Left cardiac atrium (tissue), 4 donors: ENCODE measurements at regions not wholly inside any gene's neighbourhood (a gene's known extent, or its start where the extent isn't known, plus 50 kb on each side); places are given as distances from the start of the nearest gene placed in this dataset.
A peak's percentile ranks its signal among the peaks of the same experiment; 100 is the strongest.

Experiments used
- ATAC-seq, 2 donors: fragments of 200-7000 bp; cut with Tn5 transposase; one replicate each; pipeline ENCODE4 v1.9.1; 2020; ENCODE audit warnings: mild to moderate bottlenecking in 2 of 2, moderate library complexity in 2 of 2
- DNase-seq: peaks from one replicate; pipeline ENCODE4 v3.0.0-alpha.2; 2020
- intact Hi-C, 2 donors: fragments of 100-400 bp; cut with DNase I; formaldehyde crosslinking; loops; one replicate each; pipeline versions ENCODE4 v1.14.1 to v1.15.1; 2022 to 2023
- donor health status: DM: no; HTN: yes; CAD: no.
- donor health status: DM: no; HTN: yes; CAD: no; lungs with severe emphysema.
- donor health status: DM: yes; HTN: yes; CAD: no.
- donor health status: Dilated cardiomyopathy.

- intact Hi-C loops: no loop called here
- DNase-seq (no peak), ATAC-seq (no peak)
Observed at GRCh38 chr9:107431461-107431860, 58.1 kb downstream of the KLF4 start.

- DNase-seq (no peak), ATAC-seq (no peak)
- intact Hi-C loops: no loop called here
Observed at GRCh38 chr9:107430071-107430470, 59.5 kb downstream of the KLF4 start.

DNA sequence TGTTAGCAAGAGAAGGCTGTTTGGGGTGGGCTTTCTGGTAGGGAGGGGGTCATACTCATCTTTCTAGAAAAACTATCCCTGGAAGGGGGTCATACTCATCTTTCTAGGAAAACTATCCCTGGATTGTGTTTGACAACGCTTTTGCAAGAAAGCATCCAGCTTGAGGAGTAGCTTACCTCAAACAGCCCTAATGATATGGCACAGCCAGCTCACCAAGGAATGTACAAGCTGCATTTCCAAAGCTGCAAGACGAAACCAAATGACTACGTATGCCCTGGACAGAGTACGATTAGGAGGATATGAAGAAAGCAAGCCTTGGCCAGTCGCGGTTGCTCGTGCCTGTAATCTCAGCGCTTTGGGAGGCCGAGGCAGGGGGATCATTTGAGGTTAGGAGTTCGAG lies 63.4 kb downstream of the KLF4 start:
- ATAC-seq: no peak
- intact Hi-C loops: no loop called here
- no peak for DNase-seq

DNA sequence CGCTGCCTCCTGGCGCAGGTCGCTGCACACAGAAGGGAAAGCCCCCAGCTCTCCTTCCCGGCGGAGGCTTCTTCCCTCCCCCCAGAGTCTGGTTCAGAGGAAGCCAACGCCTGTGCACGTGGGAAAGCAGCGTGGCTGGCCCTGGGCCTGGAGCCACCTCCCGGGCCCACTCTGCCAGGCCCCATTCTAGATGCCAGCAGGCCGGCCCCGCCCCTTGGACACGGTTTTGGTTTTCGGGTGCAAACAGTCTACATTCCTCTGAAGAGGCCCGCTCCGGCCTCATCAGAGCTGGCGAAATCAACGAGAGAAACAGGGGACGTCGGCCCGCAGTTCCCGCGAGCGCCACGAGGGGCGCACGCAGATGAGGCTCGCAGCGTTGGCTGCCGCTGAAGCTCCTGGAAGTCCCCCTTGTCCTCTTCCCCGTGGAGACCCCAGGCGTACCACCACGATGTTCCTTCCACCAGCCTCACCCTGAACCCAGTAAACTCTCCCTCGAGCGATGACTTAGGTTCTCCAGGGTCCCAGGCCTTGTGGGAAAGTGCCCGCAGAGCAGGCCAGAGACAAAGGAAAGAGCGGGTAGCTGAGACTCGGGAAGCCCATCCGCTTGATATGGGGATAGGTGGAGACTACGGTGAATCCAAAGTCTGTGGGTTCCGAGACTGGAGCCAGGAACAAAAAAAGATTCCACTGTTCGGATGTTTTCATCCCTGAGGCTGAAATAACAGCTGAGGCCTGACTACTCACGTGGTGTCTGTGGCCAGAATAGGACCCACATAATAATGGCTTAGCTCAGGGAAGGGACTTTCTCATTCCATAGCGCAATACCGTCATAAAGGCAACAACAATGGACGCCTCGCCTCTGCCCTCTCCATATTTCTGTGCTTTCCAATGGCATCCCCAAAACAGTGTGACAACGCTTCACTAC lies 64.2 kb downstream of the KLF4 start:
- intact Hi-C loops: no loop called here
- DNase-seq (peak; percentile 89), ATAC-seq (peak; percentile 92 to 93)

DNA sequence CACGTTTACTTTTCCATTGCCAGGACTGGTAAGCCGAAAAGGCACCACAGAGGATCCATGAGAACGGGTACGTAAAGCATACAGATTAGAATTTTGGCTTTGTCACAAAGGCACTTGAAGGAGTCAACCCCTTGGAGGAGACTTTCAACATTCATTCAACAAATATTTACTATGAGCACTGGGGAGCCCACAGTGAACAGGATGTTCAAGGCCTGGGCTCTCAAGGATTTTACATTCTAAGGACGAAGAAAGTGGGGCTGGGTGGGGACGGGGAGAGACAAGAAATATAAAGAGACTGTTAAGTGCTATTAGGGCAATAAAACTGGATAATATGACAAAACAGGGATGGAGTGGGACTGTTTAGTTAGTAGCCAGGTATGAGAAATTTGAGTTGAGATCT lies 66.0 kb downstream of the KLF4 start:
- intact Hi-C loops: no loop called here
- no peak for DNase-seq
- no peak for ATAC-seq

DNA sequence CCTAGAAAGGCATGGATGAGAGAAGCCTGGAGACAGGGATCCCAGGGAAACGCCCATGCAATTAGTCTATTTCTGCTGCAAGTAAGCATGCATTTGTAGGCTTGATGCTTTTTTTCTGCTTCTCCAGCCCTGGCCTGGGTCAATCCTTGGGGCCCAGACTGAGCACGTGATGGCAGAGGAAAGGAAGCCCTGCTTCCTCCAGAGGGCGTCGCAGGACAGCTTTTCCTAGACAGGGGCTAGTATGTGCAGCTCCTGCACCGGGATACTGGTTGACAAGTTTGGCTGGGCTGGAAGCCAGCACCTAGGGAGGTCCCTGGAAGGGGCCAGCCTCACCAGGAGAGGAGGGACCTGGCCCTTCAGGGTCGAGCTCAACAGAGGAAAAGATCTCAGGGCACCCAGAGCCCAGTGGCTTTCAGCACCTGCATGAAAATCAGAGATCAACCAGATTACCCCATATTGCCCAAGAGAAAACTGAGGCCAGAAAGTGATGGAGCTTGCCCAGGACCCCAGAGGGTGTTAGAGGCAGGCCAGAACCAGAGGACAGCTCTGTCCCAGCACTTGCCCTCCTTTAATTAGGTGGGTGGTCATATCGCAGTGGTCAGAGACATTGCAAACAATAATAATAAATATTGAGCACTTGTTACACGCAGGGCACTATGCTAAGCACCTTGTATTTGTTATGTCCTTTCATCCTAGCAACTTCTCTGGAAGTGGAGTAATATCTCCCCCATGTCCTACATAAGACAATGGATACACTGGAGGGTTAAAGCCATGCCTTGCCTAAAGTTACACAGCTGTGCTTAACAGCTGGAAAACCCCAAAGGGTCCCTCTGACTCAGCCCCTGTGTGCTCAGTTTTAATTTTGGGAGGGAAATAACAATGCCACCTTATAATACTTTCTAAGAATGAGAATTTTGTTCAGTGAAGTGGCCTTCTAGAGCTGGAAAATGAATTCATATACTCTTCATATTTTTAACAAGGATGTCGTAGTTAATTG lies 67.1 kb downstream of the KLF4 start:
- peak; percentile 72 to 78 for ATAC-seq

GRCh38 chr9:107410420-107410819 lies 79.1 kb downstream of the KLF4 start:
- intact Hi-C loops: no loop called here
- no peak for DNase-seq
- ATAC-seq: no peak

More for the DNA sequence above, 67.1 kb downstream of the KLF4 start:
- intact Hi-C loops: no loop called here
- DNase-seq: peak; percentile 79

GRCh38 chr9:107409581-107410389 lies 79.8 kb downstream of the KLF4 start:
- DNase-seq: no peak
- ATAC-seq: peak in 1 of 2 donors; percentile 27
- intact Hi-C loops: no loop called here

DNA sequence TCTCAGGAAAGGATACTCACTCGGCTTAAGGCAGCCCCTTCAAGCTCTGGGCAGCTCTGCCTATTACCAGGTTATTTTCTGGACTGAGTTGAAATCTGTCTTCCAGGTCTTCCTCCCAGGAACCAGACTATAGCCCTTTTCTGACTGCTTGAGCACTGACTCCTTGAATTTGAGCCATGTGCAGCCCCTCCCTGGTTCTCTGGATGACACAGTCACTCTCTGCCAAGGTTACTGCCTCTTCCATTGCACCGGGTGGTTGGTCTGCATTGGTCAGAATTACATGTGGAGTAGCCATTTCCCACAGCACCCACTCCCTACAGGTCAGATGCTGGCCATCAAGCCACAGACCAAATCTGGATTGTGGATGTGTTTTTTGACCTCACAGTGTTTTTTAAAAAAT lies 81.9 kb downstream of the KLF4 start:
- DNase-seq (no peak), ATAC-seq (no peak)
- intact Hi-C loops: no loop called here

DNA sequence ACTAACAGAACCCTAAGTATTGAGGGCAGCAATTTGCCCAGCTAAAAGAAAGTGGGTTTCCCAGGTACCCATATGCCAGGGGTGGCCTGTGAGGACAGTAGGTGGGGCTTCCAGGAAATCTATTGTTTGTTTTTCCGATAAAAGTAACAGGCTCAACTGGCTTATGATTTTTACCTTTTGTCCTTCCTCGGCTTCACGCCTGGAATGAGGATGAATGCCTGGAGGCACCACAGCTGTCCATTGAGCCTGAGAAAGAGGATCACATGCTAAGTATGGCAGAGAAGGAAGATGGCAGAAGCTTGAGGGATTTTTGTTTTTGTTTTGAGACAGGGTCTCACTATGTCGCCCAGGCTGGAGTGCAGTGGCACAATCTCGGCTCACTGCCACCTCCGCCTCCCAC lies 84.1 kb downstream of the KLF4 start:
- intact Hi-C loops: no loop called here
- ATAC-seq (no peak), DNase-seq (no peak)

GRCh38 chr9:107404736-107405135 lies 84.8 kb downstream of the KLF4 start:
- DNase-seq: no peak
- intact Hi-C loops: no loop called here
- no peak for ATAC-seq

DNA sequence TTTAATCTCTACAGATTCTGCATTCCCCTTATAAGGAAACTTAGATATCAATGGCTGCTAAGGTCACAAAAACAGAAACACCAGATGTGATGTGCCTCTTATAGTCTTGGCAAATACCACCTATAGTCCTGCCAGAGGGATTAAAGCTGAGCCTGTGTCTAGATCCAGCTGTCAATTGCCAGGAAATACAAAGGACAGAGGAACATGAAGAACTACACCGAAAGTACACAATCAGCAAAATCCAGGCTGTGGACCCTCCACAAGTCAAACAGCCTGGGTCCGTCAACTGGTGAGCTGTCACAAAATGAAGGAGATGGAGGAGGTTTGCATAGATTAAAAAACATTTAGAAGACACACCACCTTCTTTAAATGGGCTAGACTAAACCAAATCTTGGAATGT lies 85.4 kb downstream of the KLF4 start:
- intact Hi-C loops: no loop called here
- no peak for DNase-seq
- ATAC-seq: peak; percentile 78 to 83

DNA sequence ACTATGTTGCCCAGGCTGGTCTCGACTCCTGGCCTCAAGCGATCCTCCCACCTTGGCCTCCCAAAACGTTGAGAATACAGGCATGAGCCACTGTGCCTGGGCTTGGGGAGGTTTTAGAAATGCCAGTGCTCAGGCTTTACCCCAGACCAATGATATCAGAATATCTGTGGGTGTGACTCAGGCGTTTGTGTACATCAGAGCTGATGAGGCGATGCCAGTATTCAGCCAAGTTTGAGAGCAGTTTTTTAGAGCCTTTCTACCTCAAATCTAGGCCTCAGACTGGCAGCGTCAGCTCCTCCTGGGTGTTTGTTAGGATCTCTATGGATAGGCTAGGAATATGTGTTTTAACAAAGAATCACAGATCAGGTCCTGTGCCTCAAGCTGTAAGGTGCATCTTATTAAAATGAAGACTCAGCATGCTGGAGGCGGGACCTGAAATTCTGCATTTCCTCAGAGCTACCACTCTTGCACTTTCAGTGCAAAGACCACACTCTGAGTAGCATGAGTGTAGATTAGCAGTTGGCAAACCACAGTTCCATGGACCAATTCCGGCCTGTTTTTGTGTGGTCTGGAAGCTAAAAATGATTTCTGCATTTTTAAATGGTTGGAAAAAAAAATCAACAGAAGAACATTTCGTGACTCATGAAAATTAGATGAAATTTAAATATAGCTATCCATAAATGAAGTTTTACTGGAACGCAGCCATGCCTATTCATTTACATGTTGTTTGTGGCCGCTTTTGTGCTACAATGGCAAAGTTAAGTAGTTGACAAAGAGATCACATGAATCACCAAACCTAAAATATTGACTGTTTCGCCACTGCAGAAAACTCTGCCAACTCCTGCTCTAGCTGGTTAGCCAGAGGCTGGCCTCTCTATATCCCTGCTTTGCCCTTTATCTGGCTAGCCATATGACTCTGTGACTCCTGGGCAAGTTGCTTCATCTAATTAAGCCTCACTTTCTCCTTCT lies 92.2 kb downstream of the KLF4 start:
- intact Hi-C loops: no loop called here
- no peak for ATAC-seq
- DNase-seq: no peak

DNA sequence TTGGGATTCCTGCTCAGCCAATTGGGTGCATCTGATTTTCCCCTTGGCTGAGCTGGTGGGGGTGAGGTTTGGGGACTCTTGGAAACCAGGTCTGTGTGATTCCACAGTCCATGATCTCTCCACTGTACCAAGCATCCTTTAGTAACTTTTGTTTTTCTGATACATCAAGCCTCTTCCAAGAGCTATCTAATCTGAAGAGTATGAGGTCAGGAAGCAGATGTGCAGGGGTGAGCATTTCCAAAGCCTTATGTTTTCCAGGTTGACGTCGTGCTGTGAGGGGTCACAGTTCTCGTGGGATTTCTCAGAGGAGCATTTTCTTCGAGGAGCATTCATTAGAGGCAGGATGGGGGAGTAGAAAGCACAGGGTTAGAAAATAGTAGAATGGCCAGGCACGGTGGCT lies 95.3 kb downstream of the KLF4 start:
- intact Hi-C loops: no loop called here
- DNase-seq: no peak
- no peak for ATAC-seq

DNA sequence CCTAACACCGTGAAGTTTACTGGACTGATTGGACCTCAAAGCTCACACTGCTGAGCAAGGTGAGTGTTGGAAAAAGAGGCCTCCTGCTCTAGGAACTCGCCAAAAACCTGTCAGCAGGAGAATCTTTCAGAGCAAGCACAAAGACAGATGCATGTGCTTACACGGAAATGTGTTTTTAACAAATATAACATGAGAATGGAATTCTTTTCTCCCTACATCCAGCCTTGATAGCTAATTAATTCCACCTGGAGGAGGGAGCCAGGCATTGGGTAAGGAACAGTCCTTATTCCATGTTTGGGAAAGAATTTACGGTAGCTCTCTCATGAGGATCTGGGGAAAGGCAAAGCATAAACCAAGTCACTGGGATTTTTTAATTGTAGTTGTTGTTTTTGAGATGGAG lies 98.8 kb downstream of the KLF4 start:
- intact Hi-C loops: no loop called here
- no peak for DNase-seq

DNA sequence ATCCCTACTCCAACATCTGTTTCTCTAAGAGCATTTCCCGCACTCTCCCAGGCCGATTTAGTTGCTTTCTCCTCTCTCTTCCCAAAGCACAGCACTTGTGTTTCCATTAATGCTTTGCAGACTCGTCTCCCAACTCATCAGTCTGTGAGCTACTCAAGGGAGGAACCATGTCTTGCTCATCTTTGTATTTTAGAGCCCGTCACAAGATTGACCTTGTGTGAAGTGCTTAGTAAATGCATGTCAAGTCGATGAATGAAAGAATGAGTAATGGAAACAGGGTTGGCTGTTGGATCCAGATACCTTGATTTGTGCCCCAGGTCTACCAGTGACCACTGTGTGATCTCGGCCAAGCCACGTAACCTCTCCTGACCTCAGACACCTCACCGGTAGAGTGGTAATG lies 99.3 kb downstream of the KLF4 start:
- ATAC-seq (no peak), DNase-seq (no peak)
- intact Hi-C loops: no loop called here

More for the DNA sequence above, 98.8 kb downstream of the KLF4 start:
- ATAC-seq: peak in 1 of 2 donors; percentile 43

- ATAC-seq: peak; percentile 87 to 92
- intact Hi-C loops: no loop called here
- DNase-seq: peak; percentile 55
Observed at GRCh38 chr9:107389617-107390071, 99.9 kb downstream of the KLF4 start.

- DNase-seq (no peak), ATAC-seq (peak in 1 of 2 donors; percentile 40)
- intact Hi-C loops: no loop called here
Observed at GRCh38 chr9:107388890-107389289, 100.7 kb downstream of the KLF4 start.
